ENCODE measurements at regions not wholly inside any gene's neighbourhood (a gene's known extent, or its start where the extent isn't known, plus 50 kb on each side); places are given as distances from the start of the nearest gene placed in this dataset.

DNA sequence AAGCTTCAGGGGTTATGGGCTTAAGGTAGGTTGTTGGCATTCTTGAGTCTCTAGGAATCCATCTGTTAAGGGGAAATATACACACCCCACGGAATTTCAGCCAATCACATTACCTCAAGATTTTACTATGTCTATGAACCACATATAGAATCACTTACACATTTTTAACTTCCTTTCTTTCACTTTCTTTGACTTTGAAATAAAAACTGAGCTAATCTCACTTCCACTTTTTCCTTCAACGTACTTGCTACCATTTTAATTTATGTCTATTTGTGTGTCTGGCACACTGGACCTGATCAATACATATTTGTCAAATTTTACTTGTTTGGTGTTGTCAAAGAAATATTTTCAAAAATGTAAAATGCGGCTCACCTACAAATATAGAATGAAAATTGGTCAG, 545.4 kb upstream of the JAG1 start (continued):
- TF ChIP-seq ZNF331 (CRISPR knock-in tag; IDR thresholded peaks at IDR 0.05; ENCODE audit: low read depth) = no peak

DNA sequence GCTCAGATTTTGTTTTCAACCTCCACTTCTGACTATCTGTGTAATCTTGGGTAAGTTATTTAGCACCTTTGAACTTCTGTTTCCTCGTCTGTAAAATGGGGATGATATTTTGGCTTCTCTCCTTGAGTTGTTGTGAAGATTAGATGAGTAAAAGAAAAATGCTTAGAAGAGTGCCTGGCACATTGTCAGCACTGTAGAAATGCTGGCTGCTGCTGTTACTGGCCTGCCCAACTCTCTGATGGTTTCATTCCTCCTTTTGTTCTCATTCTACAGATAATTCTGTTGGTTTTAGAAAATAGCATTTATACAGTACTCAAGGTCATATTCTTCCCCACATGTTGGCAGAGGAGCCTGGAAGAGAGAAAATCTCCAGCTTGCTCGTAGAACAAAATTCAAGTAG, 547.2 kb upstream of the JAG1 start:
- Histone ChIP-seq H3K79me2 (replicated peaks; ENCODE audit: insufficient read depth) (no peaks in the 10 kb centered on the region), H2AFZ (no peak overlapping the region), H4K20me1 (replicated peaks; ENCODE audit: insufficient read depth) (no peaks in the 10 kb centered on the region), H3K4me3 (no peak overlapping the region), H3F3A (replicated peaks; ENCODE audit: low read depth) (no peaks in the 10 kb centered on the region), H3K4me2 (no peak overlapping the region), H3K27me3 (ENCODE audit: insufficient read depth) (no peaks in the 10 kb centered on the region), H3K4me1 (ENCODE audit: insufficient read depth) (no peaks in the 10 kb centered on the region), H3K9me2 (ENCODE audit: insufficient read depth) (peaks cover 3% of the 10 kb centered on the region; the same call in 1 of the 2 replicates), H3K36me3 (ENCODE audit: insufficient read depth) (no peaks in the 10 kb centered on the region), H3K27ac (ENCODE audit: low read depth) (no peak overlapping the region)
- H3K36me3 Mint-ChIP-seq (ENCODE audit: low read depth) = no peaks in the 10 kb centered on the region
- TF ChIP-seq NANOG (IDR thresholded peaks at IDR 0.05; ENCODE audit: borderline replicate concordance) = no peak
- TF ChIP-seq, protein P1, sequence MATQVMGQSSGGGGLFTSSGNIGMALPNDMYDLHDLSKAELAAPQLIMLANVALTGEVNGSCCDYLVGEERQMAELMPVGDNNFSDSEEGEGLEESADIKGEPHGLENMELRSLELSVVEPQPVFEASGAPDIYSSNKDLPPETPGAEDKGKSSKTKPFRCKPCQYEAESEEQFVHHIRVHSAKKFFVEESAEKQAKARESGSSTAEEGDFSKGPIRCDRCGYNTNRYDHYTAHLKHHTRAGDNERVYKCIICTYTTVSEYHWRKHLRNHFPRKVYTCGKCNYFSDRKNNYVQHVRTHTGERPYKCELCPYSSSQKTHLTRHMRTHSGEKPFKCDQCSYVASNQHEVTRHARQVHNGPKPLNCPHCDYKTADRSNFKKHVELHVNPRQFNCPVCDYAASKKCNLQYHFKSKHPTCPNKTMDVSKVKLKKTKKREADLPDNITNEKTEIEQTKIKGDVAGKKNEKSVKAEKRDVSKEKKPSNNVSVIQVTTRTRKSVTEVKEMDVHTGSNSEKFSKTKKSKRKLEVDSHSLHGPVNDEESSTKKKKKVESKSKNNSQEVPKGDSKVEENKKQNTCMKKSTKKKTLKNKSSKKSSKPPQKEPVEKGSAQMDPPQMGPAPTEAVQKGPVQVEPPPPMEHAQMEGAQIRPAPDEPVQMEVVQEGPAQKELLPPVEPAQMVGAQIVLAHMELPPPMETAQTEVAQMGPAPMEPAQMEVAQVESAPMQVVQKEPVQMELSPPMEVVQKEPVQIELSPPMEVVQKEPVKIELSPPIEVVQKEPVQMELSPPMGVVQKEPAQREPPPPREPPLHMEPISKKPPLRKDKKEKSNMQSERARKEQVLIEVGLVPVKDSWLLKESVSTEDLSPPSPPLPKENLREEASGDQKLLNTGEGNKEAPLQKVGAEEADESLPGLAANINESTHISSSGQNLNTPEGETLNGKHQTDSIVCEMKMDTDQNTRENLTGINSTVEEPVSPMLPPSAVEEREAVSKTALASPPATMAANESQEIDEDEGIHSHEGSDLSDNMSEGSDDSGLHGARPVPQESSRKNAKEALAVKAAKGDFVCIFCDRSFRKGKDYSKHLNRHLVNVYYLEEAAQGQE (IDR thresholded peaks at IDR 0.05; ENCODE audit: unreplicated experiment) = no peak
- TF ChIP-seq, protein P2, sequence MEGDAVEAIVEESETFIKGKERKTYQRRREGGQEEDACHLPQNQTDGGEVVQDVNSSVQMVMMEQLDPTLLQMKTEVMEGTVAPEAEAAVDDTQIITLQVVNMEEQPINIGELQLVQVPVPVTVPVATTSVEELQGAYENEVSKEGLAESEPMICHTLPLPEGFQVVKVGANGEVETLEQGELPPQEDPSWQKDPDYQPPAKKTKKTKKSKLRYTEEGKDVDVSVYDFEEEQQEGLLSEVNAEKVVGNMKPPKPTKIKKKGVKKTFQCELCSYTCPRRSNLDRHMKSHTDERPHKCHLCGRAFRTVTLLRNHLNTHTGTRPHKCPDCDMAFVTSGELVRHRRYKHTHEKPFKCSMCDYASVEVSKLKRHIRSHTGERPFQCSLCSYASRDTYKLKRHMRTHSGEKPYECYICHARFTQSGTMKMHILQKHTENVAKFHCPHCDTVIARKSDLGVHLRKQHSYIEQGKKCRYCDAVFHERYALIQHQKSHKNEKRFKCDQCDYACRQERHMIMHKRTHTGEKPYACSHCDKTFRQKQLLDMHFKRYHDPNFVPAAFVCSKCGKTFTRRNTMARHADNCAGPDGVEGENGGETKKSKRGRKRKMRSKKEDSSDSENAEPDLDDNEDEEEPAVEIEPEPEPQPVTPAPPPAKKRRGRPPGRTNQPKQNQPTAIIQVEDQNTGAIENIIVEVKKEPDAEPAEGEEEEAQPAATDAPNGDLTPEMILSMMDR (conservative IDR thresholded peaks at IDR 0.05; ENCODE audit: low read depth in 2 of 2) = no peak
- TF ChIP-seq, protein P3, sequence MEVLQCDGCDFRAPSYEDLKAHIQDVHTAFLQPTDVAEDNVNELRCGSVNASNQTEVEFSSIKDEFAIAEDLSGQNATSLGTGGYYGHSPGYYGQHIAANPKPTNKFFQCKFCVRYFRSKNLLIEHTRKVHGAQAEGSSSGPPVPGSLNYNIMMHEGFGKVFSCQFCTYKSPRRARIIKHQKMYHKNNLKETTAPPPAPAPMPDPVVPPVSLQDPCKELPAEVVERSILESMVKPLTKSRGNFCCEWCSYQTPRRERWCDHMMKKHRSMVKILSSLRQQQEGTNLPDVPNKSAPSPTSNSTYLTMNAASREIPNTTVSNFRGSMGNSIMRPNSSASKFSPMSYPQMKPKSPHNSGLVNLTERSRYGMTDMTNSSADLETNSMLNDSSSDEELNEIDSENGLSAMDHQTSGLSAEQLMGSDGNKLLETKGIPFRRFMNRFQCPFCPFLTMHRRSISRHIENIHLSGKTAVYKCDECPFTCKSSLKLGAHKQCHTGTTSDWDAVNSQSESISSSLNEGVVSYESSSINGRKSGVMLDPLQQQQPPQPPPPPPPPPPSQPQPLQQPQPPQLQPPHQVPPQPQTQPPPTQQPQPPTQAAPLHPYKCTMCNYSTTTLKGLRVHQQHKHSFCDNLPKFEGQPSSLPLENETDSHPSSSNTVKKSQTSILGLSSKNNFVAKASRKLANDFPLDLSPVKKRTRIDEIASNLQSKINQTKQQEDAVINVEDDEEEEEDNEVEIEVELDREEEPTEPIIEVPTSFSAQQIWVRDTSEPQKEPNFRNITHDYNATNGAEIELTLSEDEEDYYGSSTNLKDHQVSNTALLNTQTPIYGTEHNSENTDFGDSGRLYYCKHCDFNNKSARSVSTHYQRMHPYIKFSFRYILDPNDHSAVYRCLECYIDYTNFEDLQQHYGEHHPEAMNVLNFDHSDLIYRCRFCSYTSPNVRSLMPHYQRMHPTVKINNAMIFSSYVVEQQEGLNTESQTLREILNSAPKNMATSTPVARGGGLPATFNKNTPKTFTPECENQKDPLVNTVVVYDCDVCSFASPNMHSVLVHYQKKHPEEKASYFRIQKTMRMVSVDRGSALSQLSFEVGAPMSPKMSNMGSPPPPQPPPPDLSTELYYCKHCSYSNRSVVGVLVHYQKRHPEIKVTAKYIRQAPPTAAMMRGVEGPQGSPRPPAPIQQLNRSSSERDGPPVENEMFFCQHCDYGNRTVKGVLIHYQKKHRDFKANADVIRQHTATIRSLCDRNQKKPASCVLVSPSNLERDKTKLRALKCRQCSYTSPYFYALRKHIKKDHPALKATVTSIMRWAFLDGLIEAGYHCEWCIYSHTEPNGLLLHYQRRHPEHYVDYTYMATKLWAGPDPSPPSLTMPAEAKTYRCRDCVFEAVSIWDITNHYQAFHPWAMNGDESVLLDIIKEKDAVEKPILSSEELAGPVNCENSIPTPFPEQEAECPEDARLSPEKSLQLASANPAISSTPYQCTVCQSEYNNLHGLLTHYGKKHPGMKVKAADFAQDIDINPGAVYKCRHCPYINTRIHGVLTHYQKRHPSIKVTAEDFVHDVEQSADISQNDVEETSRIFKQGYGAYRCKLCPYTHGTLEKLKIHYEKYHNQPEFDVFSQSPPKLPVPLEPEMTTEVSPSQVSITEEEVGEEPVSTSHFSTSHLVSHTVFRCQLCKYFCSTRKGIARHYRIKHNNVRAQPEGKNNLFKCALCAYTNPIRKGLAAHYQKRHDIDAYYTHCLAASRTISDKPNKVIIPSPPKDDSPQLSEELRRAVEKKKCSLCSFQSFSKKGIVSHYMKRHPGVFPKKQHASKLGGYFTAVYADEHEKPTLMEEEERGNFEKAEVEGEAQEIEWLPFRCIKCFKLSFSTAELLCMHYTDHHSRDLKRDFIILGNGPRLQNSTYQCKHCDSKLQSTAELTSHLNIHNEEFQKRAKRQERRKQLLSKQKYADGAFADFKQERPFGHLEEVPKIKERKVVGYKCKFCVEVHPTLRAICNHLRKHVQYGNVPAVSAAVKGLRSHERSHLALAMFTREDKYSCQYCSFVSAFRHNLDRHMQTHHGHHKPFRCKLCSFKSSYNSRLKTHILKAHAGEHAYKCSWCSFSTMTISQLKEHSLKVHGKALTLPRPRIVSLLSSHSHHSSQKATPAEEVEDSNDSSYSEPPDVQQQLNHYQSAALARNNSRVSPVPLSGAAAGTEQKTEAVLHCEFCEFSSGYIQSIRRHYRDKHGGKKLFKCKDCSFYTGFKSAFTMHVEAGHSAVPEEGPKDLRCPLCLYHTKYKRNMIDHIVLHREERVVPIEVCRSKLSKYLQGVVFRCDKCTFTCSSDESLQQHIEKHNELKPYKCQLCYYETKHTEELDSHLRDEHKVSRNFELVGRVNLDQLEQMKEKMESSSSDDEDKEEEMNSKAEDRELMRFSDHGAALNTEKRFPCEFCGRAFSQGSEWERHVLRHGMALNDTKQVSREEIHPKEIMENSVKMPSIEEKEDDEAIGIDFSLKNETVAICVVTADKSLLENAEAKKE (CRISPR knock-in tag; IDR thresholded peaks at IDR 0.05) = no peak
- TF ChIP-seq POLR2AphosphoS5 (IDR thresholded peaks at IDR 0.05; ENCODE audit: low read depth) = no peak
- TF ChIP-seq ZNF331 (CRISPR knock-in tag; IDR thresholded peaks at IDR 0.05; ENCODE audit: low read depth) = no peak
- TF ChIP-seq JUNB (IDR thresholded peaks at IDR 0.05; ENCODE audit: unreplicated experiment) = no peak
- TF ChIP-seq CREB1 (CRISPR knock-in tag; IDR thresholded peaks at IDR 0.05; ENCODE audit: low read depth) = no peak
- no peaks in the 10 kb centered on the region for H3K4me1 Mint-ChIP-seq
- H3K9me3 Mint-ChIP-seq = no peaks in the 10 kb centered on the region
- DNase-seq (ENCODE audit: low spot score) (no peak), ATAC-seq (no peak)
- no peak overlapping the region for H3K4me3 Mint-ChIP-seq
- no peak overlapping the region for H3K27ac Mint-ChIP-seq
- no peaks in the 10 kb centered on the region for H3K27me3 Mint-ChIP-seq (ENCODE audit: insufficient read depth, low read depth, poor library complexity)

Measured in GM23338 (cell line).